GM12801 (cell line): ENCODE measurements at regions not wholly inside any gene's neighbourhood (a gene's known extent, or its start where the extent isn't known, plus 50 kb on each side); places are given as distances from the start of the nearest gene placed in this dataset.

Experiments used
- TF ChIP-seq, protein P1 (sequence below): IDR thresholded peaks from one replicate; pipeline ENCODE4 v1.5.1; 2011; ENCODE audit warnings: control low read depth; ENCODE audit not compliant: insufficient read length; ENCODE audit errors: extremely low read depth

- TF ChIP-seq, protein P1, sequence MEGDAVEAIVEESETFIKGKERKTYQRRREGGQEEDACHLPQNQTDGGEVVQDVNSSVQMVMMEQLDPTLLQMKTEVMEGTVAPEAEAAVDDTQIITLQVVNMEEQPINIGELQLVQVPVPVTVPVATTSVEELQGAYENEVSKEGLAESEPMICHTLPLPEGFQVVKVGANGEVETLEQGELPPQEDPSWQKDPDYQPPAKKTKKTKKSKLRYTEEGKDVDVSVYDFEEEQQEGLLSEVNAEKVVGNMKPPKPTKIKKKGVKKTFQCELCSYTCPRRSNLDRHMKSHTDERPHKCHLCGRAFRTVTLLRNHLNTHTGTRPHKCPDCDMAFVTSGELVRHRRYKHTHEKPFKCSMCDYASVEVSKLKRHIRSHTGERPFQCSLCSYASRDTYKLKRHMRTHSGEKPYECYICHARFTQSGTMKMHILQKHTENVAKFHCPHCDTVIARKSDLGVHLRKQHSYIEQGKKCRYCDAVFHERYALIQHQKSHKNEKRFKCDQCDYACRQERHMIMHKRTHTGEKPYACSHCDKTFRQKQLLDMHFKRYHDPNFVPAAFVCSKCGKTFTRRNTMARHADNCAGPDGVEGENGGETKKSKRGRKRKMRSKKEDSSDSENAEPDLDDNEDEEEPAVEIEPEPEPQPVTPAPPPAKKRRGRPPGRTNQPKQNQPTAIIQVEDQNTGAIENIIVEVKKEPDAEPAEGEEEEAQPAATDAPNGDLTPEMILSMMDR, result no peak
Observed at GRCh38 chr2:160869411-160869810, 290.8 kb upstream of the TANK start.

GRCh38 chr2:160870729-160871465 is 289.3 kb upstream of the TANK start:
- TF ChIP-seq, protein P1, result no peak

DNA sequence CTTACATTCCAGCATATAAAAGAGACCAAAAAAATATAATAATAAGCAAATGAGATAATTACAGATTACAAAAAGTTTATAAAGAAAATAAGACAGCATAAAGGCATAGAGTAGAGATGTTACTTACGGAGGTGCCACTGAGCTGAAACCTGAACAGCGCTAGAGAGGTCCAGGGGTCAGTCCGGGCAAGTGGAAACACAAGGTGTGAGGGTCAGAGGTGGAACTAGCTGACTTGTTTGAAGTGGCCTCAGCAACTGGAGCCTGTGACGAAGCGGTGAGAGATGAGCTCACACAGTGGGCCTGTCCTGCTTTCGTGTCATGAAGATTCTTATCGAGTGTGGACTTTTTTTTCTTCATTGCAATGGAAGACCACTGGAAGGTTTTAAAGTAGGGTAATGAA is 288.3 kb upstream of the TANK start:
- TF ChIP-seq, protein P1, result no peak

DNA sequence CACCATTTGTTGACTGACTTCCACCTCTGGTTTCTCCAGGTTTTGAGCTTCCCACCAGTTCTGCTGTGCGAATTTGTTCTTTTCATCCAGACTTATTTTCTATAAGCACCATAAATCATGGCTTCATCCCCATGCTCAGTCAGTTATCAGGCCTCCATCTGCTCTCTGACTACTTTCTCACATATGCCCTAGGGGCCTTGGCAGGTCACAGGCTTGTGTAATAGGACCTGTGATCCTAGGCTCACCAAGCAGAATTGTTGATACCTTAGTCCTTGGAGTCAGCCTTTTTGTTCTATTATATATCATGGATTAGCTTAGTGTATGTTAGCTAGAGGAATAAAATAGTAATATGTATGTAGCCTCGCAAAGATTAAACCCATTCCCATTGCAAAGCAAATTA is 284.2 kb upstream of the TANK start:
- TF ChIP-seq, protein P1, result no peak

DNA sequence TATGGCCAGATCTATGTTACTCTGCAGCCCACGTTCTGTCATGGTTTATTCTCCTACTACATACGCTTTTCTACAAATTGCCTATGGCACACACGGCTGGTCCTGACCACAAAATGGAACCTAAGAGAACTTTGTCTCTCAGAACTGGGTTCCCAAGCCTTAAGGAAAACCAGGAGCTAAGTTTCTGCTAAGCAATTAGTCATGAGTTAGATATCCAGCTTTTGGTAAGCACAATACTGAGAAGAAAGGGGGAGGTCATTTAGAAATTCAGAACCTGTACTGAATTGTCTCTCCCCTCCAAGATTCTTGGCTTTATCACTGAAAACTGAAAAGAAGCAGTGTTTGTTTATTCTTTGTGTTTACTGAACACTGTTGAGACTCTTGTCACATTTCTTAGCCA is 283.5 kb upstream of the TANK start:
- TF ChIP-seq, protein P1, result no peak

DNA sequence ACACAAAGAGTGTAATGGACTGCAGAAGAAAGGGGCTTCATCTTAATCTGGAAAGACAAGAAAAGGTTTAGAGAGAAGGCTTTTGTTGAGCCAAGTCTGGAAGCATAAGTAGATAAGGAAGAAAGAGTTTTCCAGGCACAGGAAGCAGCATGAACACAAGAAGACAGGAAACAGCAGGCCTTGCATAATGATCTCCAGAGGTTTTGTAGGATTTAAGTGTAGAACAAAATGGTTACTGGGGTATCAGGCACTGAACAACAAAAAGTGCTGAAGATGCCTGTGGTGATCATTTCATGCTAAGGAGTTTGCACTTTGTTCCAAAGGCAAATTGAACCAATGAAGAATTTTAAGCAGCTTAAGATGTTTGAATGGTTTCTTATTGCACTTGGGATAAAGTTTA is 281.6 kb upstream of the TANK start:
- TF ChIP-seq, protein P1, result no peak

DNA sequence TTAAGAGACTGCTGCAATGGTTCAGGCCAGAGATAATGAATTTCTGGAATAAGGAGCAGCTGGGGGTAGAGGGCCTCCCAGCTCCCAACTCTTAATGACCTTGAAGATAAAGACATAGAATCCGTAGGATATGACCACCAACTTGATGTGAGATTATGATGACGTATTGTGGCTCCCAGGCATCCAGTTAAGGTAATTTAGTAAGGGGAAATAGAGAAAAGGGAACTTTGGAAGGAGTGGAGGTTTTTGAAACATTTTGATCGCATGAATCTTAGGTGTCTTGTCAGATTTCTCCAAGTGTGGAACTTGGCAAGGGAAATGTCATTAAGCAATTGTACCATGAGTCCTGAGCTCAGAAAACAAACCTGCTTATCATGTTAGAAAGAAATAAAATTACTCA is 277.3 kb upstream of the TANK start:
- TF ChIP-seq, protein P1, result no peak
